Activated naive CD8-positive, alpha-beta T cell treated with anti-CD3 and anti-CD28 coated beads, Interleukin-2, amount 10 ng/mL, durations not matched to agents 7 days and 5 days (primary cell): ENCODE measurements at regions not wholly inside any gene's neighbourhood (a gene's known extent, or its start where the extent isn't known, plus 50 kb on each side); places are given as distances from the start of the nearest gene placed in this dataset.

ENCODE experiments used
- ATAC-seq: fragments of 150-1000 bp; cut with Tn5 transposase; one replicate; pipeline ENCODE4 v1.10.0; 2021; ENCODE audit warnings: low read depth, moderate library complexity
- POLR2A ChIA-PET: fragments of 350-600 bp; sonication (Branson Sonifier 250); formaldehyde crosslinking; loops from one replicate; lab custom pipeline; 2021; ENCODE audit warnings: antibody characterized with exemption; lab: Charles Lee
- DNase-seq: peaks from one replicate; pipeline ENCODE4 v3.0.0; 2021
- H3K27ac Mint-ChIP-seq: one replicate; pipeline ENCODE4 v1.8.0; 2022; ENCODE audit warnings: mild to moderate bottlenecking, mixed read lengths
- H3K27me3 Mint-ChIP-seq: one replicate; pipeline ENCODE4 v1.8.0; 2022; ENCODE audit warnings: mild to moderate bottlenecking, moderate library complexity, mixed read lengths
- H3K36me3 Mint-ChIP-seq: one replicate; pipeline ENCODE4 v1.8.0; 2021; ENCODE audit warnings: mild to moderate bottlenecking, mixed read lengths
- H3K4me1 Mint-ChIP-seq: one replicate; pipeline ENCODE4 v1.8.0; 2021; ENCODE audit warnings: mixed read lengths
- H3K4me3 Mint-ChIP-seq: one replicate; pipeline ENCODE4 v1.8.0; 2022; ENCODE audit warnings: mild to moderate bottlenecking, moderate library complexity, mixed read lengths
- H3K9me3 Mint-ChIP-seq: one replicate; pipeline ENCODE4 v1.8.0; 2021; ENCODE audit warnings: mixed read lengths

DNA sequence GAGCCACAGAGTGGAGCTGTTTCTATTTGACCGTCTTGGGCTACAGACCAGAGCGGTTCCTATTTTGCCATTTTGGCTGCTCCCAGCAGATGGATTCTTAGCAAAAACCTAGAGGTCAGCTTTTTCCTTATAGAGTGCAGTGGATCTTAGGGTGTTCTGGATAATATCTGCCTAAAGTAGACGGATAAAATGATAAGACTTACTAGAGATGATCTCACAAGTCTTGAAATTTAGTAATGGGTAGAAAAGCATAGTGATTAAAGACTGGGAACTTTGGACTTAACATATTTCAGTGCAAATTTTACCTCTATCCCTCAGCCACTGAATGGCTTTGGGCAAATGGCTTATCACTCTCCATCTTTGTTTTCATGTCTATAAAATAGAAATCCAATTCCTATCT, 439.8 kb downstream of the ADGRL2 start:
- no peak for DNase-seq
- peaks cover 2% of the 10 kb centered on the region for H3K27me3 Mint-ChIP-seq
- no peak for ATAC-seq
- H3K27ac Mint-ChIP-seq: no peak overlapping the region
- H3K4me1 Mint-ChIP-seq: no peaks in the 10 kb centered on the region
- no peaks in the 10 kb centered on the region for H3K36me3 Mint-ChIP-seq
- no peak overlapping the region for H3K4me3 Mint-ChIP-seq
- H3K9me3 Mint-ChIP-seq: peaks cover 4% of the 10 kb centered on the region
- POLR2A ChIA-PET: no interaction called here

- no peaks in the 10 kb centered on the region for H3K4me1 Mint-ChIP-seq
- ATAC-seq (no peak), DNase-seq (no peak)
- no peaks in the 10 kb centered on the region for H3K36me3 Mint-ChIP-seq
- H3K27ac Mint-ChIP-seq: no peak overlapping the region
- no peak overlapping the region for H3K4me3 Mint-ChIP-seq
- peaks cover 2% of the 10 kb centered on the region for H3K27me3 Mint-ChIP-seq
- peaks cover 5% of the 10 kb centered on the region for H3K9me3 Mint-ChIP-seq
- POLR2A ChIA-PET: no interaction called here
Measured at GRCh38 chr1:82230667-82231066, 429.9 kb downstream of the ADGRL2 start.

- no peaks in the 10 kb centered on the region for H3K4me1 Mint-ChIP-seq
- no peaks in the 10 kb centered on the region for H3K9me3 Mint-ChIP-seq
- POLR2A ChIA-PET: no interaction called here
- ATAC-seq (no peak), DNase-seq (no peak)
- H3K27ac Mint-ChIP-seq: no peak overlapping the region
- H3K4me3 Mint-ChIP-seq: no peak overlapping the region
- peaks cover 2% of the 10 kb centered on the region for H3K27me3 Mint-ChIP-seq
- no peaks in the 10 kb centered on the region for H3K36me3 Mint-ChIP-seq
Measured at GRCh38 chr1:82227306-82228095, 426.8 kb downstream of the ADGRL2 start.

GRCh38 chr1:82226186-82226505, 425.4 kb downstream of the ADGRL2 start:
- ATAC-seq: no peak

DNA sequence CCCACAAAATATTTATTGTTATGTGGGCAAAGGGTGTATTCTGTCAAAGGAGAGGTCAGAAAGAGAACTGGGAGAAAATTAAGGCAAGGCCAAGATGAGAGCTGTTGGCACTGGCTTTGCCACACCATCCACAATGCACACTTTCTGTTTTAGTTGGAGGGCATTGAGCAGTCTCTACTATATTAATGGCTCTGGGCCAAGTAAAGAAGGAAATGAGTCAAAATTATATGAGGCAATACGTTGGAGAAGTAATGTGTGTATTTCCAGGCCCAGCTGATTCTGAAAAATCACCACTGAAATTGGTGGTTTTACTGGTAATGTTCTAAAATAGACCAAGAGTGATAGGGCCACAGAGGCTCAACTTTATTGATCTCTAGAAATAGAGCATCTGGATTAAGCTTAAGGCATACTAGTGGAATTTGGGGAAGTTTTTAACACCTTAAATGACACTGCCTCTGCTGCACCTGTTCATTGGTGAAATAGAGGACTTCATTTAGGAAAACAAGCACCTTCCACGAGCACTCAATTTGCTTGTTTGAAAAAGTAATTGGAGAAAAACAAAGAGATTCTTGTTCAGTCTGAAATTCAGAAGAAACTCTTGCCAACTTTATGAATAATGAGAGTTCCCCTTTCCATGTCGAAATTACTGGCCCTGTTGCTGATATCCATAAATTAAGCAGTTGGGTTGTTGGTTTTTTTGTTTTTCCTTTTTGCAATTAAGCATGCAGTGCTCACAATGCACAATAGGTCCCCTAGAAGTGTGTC, 424.9 kb downstream of the ADGRL2 start:
- Mint-ChIP-seq H3K36me3 (no peaks in the 10 kb centered on the region), H3K9me3 (peaks cover under 1% of the 10 kb centered on the region), H3K4me1 (no peaks in the 10 kb centered on the region), H3K4me3 (no peak overlapping the region), H3K27me3 (peaks cover 2% of the 10 kb centered on the region), H3K27ac (no peak overlapping the region)
- no peak for ATAC-seq
- POLR2A ChIA-PET: no interaction called here
- no peak for DNase-seq

More at GRCh38 chr1:82226186-82226505, 425.4 kb downstream of the ADGRL2 start:
- POLR2A ChIA-PET: no interaction called here
- Mint-ChIP-seq H3K9me3 (no peaks in the 10 kb centered on the region), H3K27ac (no peak overlapping the region), H3K4me3 (no peak overlapping the region), H3K36me3 (no peaks in the 10 kb centered on the region), H3K27me3 (peaks cover 2% of the 10 kb centered on the region), H3K4me1 (no peaks in the 10 kb centered on the region)
- DNase-seq: no peak

DNA sequence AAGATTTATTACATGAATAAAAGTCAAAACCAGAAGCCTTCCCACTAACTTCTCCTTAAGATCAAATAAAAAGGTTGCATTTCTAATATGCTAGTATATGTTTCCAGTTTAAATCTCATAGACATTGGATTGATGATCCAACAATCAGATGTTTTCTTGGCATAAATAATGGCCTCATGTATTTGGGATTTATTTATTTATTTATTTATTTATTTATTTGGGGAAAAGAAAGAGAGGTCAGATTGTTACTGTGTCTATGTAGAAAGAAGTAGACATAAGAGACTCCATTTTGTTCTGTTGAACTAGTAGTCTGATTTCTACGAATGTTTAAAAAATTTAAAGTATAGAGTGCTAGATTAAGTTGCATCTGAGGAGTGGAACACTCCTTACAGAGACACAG, 422.4 kb downstream of the ADGRL2 start:
- ATAC-seq: no peak
- POLR2A ChIA-PET: no interaction called here
- Mint-ChIP-seq H3K9me3 (peaks cover 5% of the 10 kb centered on the region), H3K4me3 (no peak overlapping the region), H3K36me3 (no peaks in the 10 kb centered on the region), H3K27me3 (peaks cover 2% of the 10 kb centered on the region), H3K27ac (no peak overlapping the region), H3K4me1 (no peaks in the 10 kb centered on the region)
- no peak for DNase-seq

DNA sequence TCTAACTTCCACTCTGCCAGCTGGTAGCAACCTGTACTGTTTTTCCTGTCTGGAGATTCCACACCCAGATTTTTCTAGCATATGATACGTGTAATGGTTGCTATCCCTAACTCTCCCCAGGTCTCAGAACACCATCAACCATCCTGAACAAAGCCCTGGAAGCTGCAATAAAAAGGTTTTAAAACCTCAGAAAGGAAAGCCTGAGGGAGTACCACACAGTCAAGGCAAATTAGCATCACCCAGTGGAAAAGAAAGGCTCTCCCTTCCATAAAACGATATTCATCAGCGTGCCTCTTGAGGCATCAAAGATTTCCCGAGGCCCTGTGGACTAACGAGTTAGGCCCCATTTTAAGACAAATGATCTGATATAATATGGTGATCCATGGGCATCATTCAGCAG, 421.0 kb downstream of the ADGRL2 start:
- H3K4me1 Mint-ChIP-seq: no peaks in the 10 kb centered on the region
- H3K4me3 Mint-ChIP-seq: no peak overlapping the region
- POLR2A ChIA-PET: no interaction called here
- peaks cover 5% of the 10 kb centered on the region for H3K9me3 Mint-ChIP-seq
- no peaks in the 10 kb centered on the region for H3K27me3 Mint-ChIP-seq
- ATAC-seq: no peak
- no peak for DNase-seq
- no peak overlapping the region for H3K27ac Mint-ChIP-seq
- no peaks in the 10 kb centered on the region for H3K36me3 Mint-ChIP-seq

DNA sequence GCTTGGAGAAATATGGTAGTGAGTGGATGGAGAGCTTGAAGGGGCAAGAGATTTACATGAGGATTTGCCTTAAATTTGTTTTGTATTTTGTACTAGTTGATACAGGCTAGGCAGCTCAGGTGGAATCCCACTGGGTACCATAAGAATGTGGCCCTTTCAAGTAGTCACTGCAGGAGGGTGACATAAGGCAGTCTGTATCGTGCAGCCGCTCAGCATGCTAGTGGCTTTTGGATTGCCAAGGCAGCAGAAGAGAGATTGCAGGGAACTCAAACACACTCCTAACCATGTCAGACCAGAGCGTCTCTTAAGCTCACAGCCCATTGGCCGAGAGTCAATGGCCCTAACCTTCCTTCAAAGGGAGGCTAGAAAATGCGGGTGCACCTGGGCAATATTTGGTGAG, 420.0 kb downstream of the ADGRL2 start:
- no peaks in the 10 kb centered on the region for H3K36me3 Mint-ChIP-seq
- no peak overlapping the region for H3K27ac Mint-ChIP-seq
- POLR2A ChIA-PET: no interaction called here
- no peaks in the 10 kb centered on the region for H3K4me1 Mint-ChIP-seq
- no peak overlapping the region for H3K4me3 Mint-ChIP-seq
- peaks cover 5% of the 10 kb centered on the region for H3K9me3 Mint-ChIP-seq
- ATAC-seq (no peak), DNase-seq (no peak)
- no peaks in the 10 kb centered on the region for H3K27me3 Mint-ChIP-seq

- Mint-ChIP-seq H3K4me1 (no peaks in the 10 kb centered on the region), H3K36me3 (no peaks in the 10 kb centered on the region), H3K27me3 (no peaks in the 10 kb centered on the region), H3K4me3 (no peak overlapping the region), H3K9me3 (peaks cover 5% of the 10 kb centered on the region), H3K27ac (no peak overlapping the region)
- POLR2A ChIA-PET: no interaction called here
- ATAC-seq (no peak), DNase-seq (no peak)
Measured at GRCh38 chr1:82219841-82220240, 419.1 kb downstream of the ADGRL2 start.

DNA sequence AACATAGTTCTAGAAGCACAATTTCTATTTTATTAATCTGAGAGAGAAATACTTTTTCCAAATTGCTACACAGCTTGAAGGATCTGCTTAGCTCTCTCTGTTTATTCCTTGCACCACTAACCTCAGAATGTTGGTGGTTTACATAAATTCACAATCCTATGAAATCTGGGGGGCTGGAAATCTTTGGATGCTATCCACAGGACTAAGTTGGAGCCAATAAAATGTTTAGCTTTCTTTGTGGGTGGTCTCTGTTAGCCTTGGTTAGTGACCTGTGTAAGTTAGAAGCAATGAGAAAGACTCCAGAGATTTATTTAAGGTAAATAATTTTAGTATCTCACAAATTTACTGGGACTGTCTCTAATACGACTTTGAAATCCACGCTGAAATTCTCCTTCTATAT, 418.1 kb downstream of the ADGRL2 start:
- Mint-ChIP-seq H3K4me1 (no peaks in the 10 kb centered on the region), H3K36me3 (no peaks in the 10 kb centered on the region), H3K27ac (no peak overlapping the region), H3K27me3 (no peaks in the 10 kb centered on the region), H3K9me3 (peaks cover 5% of the 10 kb centered on the region), H3K4me3 (no peak overlapping the region)
- no peak for DNase-seq
- ATAC-seq: no peak
- POLR2A ChIA-PET: no interaction called here

GRCh38 chr1:82215853-82216175, 415.1 kb downstream of the ADGRL2 start:
- Mint-ChIP-seq H3K27me3 (no peaks in the 10 kb centered on the region), H3K4me1 (no peaks in the 10 kb centered on the region), H3K9me3 (peaks cover 5% of the 10 kb centered on the region), H3K27ac (no peak overlapping the region), H3K4me3 (no peak overlapping the region), H3K36me3 (no peaks in the 10 kb centered on the region)
- no peak for DNase-seq
- no peak for ATAC-seq
- POLR2A ChIA-PET: no interaction called here

- DNase-seq (no peak), ATAC-seq (no peak)
- no peaks in the 10 kb centered on the region for H3K27me3 Mint-ChIP-seq
- no peak overlapping the region for H3K4me3 Mint-ChIP-seq
- no peaks in the 10 kb centered on the region for H3K4me1 Mint-ChIP-seq
- POLR2A ChIA-PET: no interaction called here
- H3K9me3 Mint-ChIP-seq: peaks cover under 1% of the 10 kb centered on the region
- H3K36me3 Mint-ChIP-seq: no peaks in the 10 kb centered on the region
- no peak overlapping the region for H3K27ac Mint-ChIP-seq
Measured at GRCh38 chr1:82215056-82215852, 414.5 kb downstream of the ADGRL2 start.

DNA sequence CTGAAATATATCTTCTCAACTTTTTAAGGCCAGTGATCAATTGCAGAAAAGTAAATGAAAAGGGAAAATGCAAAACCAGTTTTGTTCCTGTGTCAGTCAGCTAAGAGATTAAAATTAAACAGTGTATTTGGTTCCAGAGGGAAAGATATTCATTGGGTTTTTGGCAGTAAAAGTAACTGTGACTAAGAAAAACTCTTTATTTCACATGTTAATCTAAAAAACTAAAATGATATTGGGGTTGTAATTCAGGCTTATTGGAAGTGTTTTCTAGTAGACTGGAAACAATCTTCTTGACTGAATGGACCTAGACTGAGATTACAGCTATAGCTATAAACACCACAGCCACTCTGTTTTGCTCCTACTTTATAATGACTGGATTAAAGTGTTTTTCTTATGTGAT, 413.9 kb downstream of the ADGRL2 start:
- Mint-ChIP-seq H3K4me1 (no peaks in the 10 kb centered on the region), H3K9me3 (no peaks in the 10 kb centered on the region), H3K4me3 (no peak overlapping the region), H3K27ac (no peak overlapping the region), H3K36me3 (no peaks in the 10 kb centered on the region), H3K27me3 (no peaks in the 10 kb centered on the region)
- DNase-seq (no peak), ATAC-seq (no peak)
- POLR2A ChIA-PET: no interaction called here

DNA sequence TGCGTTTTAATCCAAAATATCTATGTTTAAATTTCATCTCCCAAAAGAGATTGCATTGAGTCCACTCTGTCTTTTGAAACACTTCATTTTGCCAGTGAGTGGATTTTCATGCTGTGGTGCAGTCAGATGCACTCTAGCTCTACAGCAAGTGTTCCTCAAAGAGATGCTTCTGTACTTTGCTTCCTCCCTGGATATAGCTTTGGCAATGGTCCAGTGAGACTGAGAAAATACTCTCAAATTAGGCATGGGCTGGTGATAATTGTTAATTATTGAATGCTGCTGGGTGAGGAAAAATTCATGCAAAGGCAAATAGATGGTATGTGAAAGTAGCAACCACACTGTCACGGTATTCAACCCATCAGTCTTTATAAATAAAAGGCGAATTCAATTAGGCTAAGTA, 396.9 kb downstream of the ADGRL2 start:
- no peaks in the 10 kb centered on the region for H3K36me3 Mint-ChIP-seq
- no peak overlapping the region for H3K27ac Mint-ChIP-seq
- no peak overlapping the region for H3K4me3 Mint-ChIP-seq
- no peak for ATAC-seq
- POLR2A ChIA-PET: no interaction called here
- DNase-seq: no peak
- H3K9me3 Mint-ChIP-seq: no peaks in the 10 kb centered on the region
- no peaks in the 10 kb centered on the region for H3K27me3 Mint-ChIP-seq
- no peaks in the 10 kb centered on the region for H3K4me1 Mint-ChIP-seq
